Upper lobe of left lung (tissue), 6 donors: ENCODE measurements at regions not wholly inside any gene's neighbourhood (a gene's known extent, or its start where the extent isn't known, plus 50 kb on each side); places are given as distances from the start of the nearest gene placed in this dataset.
A peak's percentile ranks its signal among the peaks of the same experiment; 100 is the strongest.

Source experiments
- ATAC-seq, 2 donors: fragments of 200-7000 bp; cut with Tn5 transposase; one replicate each; pipeline ENCODE4 v1.9.1; 2022; ENCODE audit warnings: mild to moderate bottlenecking in 2 of 2, moderate library complexity in 2 of 2; ENCODE audit not compliant: low FRiP score in 2 of 2
- DNase-seq, 2 donors: peaks; one replicate each; pipeline ENCODE4 v3.0.0-alpha.2; 2019 to 2020
- H3K27ac ChIP-seq, 4 donors: fragments of 200-600 bp; sonication (generic); one replicate each; pipeline ENCODE4 v1.5.1; 2016 to 2019
- H3K27me3 ChIP-seq, 4 donors: fragments of 200-600 bp; sonication (generic); one replicate each; pipeline ENCODE4 v1.5.1; 2017 to 2019
- H3K36me3 ChIP-seq, 4 donors: fragments of 200-600 bp; sonication (generic); one replicate each; pipeline ENCODE4 v1.5.1; 2016 to 2019
- H3K4me1 ChIP-seq, 4 donors: fragments of 200-600 bp; sonication (generic); one replicate each; pipeline ENCODE4 v1.5.1; 2018 to 2019
- H3K4me3 ChIP-seq, 4 donors: fragments of 200-600 bp; sonication (generic); one replicate each; pipeline ENCODE4 v1.5.1; 2017 to 2019; ENCODE audit warnings: mild to moderate bottlenecking in 2 of 4, moderate library complexity in 1 of 4
- H3K9me3 ChIP-seq, 4 donors: fragments of 200-600 bp; sonication (generic); one replicate each; pipeline ENCODE4 v1.5.1; 2018 to 2019
- EP300 ChIP-seq, 4 donors: sonication (generic); formaldehyde crosslinking; IDR thresholded peaks; one replicate each; pipeline ENCODE4 v1.5.1; 2017; ENCODE audit warnings: antibody characterized with exemption in 4 of 4, control low read depth in 2 of 4
- POLR2A ChIP-seq, 4 donors: fragments of 450-650 bp; IDR thresholded peaks; one replicate each; pipeline ENCODE4 v1.5.1; 2016 to 2017; ENCODE audit warnings: antibody characterized with exemption in 4 of 4, mild to moderate bottlenecking in 2 of 4
- POLR2AphosphoS5 ChIP-seq, 2 donors: sonication (generic); formaldehyde crosslinking; IDR thresholded peaks; one replicate each; pipeline ENCODE4 v1.5.1; 2017; ENCODE audit warnings: antibody characterized with exemption in 2 of 2
- WGBS, 2 donors: methylation state at CpG; one replicate each; pipeline ENCODE4 v1.1.5; 2017 to 2018; 5-methylcytosine and 5-hydroxymethylcytosine counted together
- TF ChIP-seq, protein P1 (sequence below), 6 experiments: fragments of 450-650 bp in 4 of 6; fragments of 200-600 bp in 2 of 6; sonication (generic) in 2 of 6; IDR thresholded peaks; one replicate each; pipeline ENCODE4 v1.5.1; 2016 to 2019; ENCODE audit warnings: antibody characterized with exemption in 6 of 6
- donor health status: DM: no; HTN: no; CAD: no; lungs with moderate emphysema.
- donor health status: DM: no; HTN: yes; CAD: no; lungs with severe emphysema.

GRCh38 chr2:226487573-226487972 lies 312.0 kb downstream of the IRS1 start:
- no peaks in the 10 kb centered on the region for H3K36me3 ChIP-seq

GRCh38 chr2:226483745-226484619 lies 315.6 kb downstream of the IRS1 start:
- Histone ChIP-seq H3K9me3 (no peaks in the 10 kb centered on the region), H3K27ac (no peak overlapping the region), H3K4me1 (peaks cover 0 to 4% (median 0%) of the 10 kb centered on the region in 4 donors), H3K4me3 (no peak overlapping the region), H3K27me3 (no peaks in the 10 kb centered on the region), H3K36me3 (no peaks in the 10 kb centered on the region)
- DNase-seq (no peak), ATAC-seq (no peak)
- 34 to 41% methylated on average over 6 of the region's 6 CpGs for WGBS, 2 donors
- no peak for TF ChIP-seq POLR2A (IDR thresholded peaks at IDR 0.05)
- no peak for TF ChIP-seq POLR2AphosphoS5 (IDR thresholded peaks at IDR 0.05)
- no peak for TF ChIP-seq EP300 (IDR thresholded peaks at IDR 0.05)
- TF ChIP-seq, protein P1, sequence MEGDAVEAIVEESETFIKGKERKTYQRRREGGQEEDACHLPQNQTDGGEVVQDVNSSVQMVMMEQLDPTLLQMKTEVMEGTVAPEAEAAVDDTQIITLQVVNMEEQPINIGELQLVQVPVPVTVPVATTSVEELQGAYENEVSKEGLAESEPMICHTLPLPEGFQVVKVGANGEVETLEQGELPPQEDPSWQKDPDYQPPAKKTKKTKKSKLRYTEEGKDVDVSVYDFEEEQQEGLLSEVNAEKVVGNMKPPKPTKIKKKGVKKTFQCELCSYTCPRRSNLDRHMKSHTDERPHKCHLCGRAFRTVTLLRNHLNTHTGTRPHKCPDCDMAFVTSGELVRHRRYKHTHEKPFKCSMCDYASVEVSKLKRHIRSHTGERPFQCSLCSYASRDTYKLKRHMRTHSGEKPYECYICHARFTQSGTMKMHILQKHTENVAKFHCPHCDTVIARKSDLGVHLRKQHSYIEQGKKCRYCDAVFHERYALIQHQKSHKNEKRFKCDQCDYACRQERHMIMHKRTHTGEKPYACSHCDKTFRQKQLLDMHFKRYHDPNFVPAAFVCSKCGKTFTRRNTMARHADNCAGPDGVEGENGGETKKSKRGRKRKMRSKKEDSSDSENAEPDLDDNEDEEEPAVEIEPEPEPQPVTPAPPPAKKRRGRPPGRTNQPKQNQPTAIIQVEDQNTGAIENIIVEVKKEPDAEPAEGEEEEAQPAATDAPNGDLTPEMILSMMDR (IDR thresholded peaks at IDR 0.05) = no peak

More at GRCh38 chr2:226487573-226487972, 312.0 kb downstream of the IRS1 start:
- ATAC-seq = no peak
- no peak for DNase-seq
- Histone ChIP-seq H3K4me3 (no peak overlapping the region), H3K27ac (no peak overlapping the region), H3K4me1 (peaks cover 0 to 4% (median 0%) of the 10 kb centered on the region in 4 donors), H3K27me3 (no peaks in the 10 kb centered on the region), H3K9me3 (no peaks in the 10 kb centered on the region)
- 90 to 94% methylated on average over 3 of the region's 3 CpGs for WGBS, 2 donors
- TF ChIP-seq EP300 (IDR thresholded peaks at IDR 0.05) (no peak), POLR2AphosphoS5 (IDR thresholded peaks at IDR 0.05) (no peak)

DNA sequence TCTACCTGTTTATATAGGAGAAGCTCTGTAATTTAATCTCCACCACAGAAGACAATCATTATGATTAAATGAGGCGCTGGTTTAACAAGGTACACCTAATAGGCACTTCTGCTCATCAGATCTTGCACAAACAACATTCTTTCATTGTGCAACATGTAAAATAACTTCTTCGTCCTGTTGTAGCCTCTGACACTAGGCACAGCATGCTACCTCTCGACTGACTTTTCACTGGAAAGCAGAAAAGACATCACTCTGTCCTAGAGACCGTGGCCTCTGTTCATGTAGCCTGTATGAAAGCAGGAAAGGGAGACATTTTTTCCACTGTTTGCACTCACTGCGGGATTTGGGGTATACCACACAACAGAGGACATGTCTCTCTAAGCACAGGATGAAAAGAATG lies 316.5 kb downstream of the IRS1 start:
- Histone ChIP-seq H3K4me1 (peaks cover 0 to 4% (median 0%) of the 10 kb centered on the region in 4 donors), H3K36me3 (no peaks in the 10 kb centered on the region), H3K27ac (no peak overlapping the region), H3K9me3 (no peaks in the 10 kb centered on the region), H3K4me3 (no peak overlapping the region), H3K27me3 (no peaks in the 10 kb centered on the region)
- 40 to 45% methylated on average over 5 of the region's 5 CpGs for WGBS, 2 donors
- DNase-seq = no peak
- ATAC-seq = no peak
- no peak for TF ChIP-seq POLR2A (IDR thresholded peaks at IDR 0.05)
- TF ChIP-seq POLR2AphosphoS5 (IDR thresholded peaks at IDR 0.05) = no peak
- TF ChIP-seq, protein P1 (IDR thresholded peaks at IDR 0.05) = no peak
- no peak for TF ChIP-seq EP300 (IDR thresholded peaks at IDR 0.05)

- Histone ChIP-seq H3K4me1 (no peaks in the 10 kb centered on the region), H3K36me3 (no peaks in the 10 kb centered on the region), H3K27me3 (no peaks in the 10 kb centered on the region), H3K9me3 (no peaks in the 10 kb centered on the region), H3K27ac (peak overlapping the region in 3 of 4 donors; percentile 28 to 54 (median 34)), H3K4me3 (no peak overlapping the region)
- ATAC-seq = peak; percentile 84 to 85
- no peak for DNase-seq
- TF ChIP-seq, protein P1 (IDR thresholded peaks at IDR 0.05) = no peak
- no peak for TF ChIP-seq POLR2AphosphoS5 (IDR thresholded peaks at IDR 0.05)
- TF ChIP-seq POLR2A (IDR thresholded peaks at IDR 0.05) = no peak
- TF ChIP-seq EP300 (IDR thresholded peaks at IDR 0.05) = no peak
- 36 to 43% methylated on average over 8 of the region's 8 CpGs for WGBS, 2 donors
Observed at GRCh38 chr2:226478109-226478809, 321.4 kb downstream of the IRS1 start.
